Psoas muscle (tissue), 7 donors: ENCODE measurements at regions not wholly inside any gene's neighbourhood (a gene's known extent, or its start where the extent isn't known, plus 50 kb on each side); places are given as distances from the start of the nearest gene placed in this dataset.

Source experiments
- ATAC-seq, 4 donors: fragments of 200-7000 bp; cut with Tn5 transposase; one replicate each; pipeline ENCODE4 v1.9.1; 2020; ENCODE audit warnings: moderate library complexity in 3 of 4, mild to moderate bottlenecking in 2 of 4
- DNase-seq, 2 donors: peaks; one replicate each; pipeline ENCODE4 v3.0.0-alpha.2; 2020
- H3K27ac ChIP-seq: fragments of 200-600 bp; one replicate; pipeline ENCODE4 v1.8.0; 2022
- H3K27me3 ChIP-seq, 3 donors: fragments of 200-600 bp in 1 of 3; one replicate each; pipeline versions ENCODE4 v1.6.1 to v1.8.0; 2013 to 2022; ENCODE audit warnings: low read length in 2 of 3, mild to moderate bottlenecking in 2 of 3, moderate library complexity in 1 of 3; ENCODE audit not compliant: insufficient read depth in 3 of 3
- H3K36me3 ChIP-seq, 2 donors: fragments of 200-600 bp in 1 of 2; one replicate each; pipeline versions ENCODE4 v1.6.1 to v1.8.0; 2013 to 2022; ENCODE audit warnings: low read depth in 1 of 2, mild to moderate bottlenecking in 1 of 2, moderate library complexity in 1 of 2; ENCODE audit not compliant: insufficient read depth in 1 of 2
- H3K4me1 ChIP-seq: fragments of 200-600 bp; one replicate; pipeline ENCODE4 v1.8.0; 2022
- H3K4me3 ChIP-seq: fragments of 200-600 bp; one replicate; pipeline ENCODE4 v1.8.0; 2022; ENCODE audit warnings: mild to moderate bottlenecking
- H3K9me3 ChIP-seq: fragments of 200-600 bp; one replicate; pipeline ENCODE4 v1.8.0; 2022
- CTCF ChIP-seq: fragments of 200-600 bp; IDR thresholded peaks from one replicate; pipeline ENCODE4 v1.8.0; 2022; ENCODE audit warnings: antibody characterized with exemption
- WGBS, 3 donors: extraction: QIAGEN DNeasy Blood & Tissue Kit; methylation state at CpG; one replicate each; pipeline versions ENCODE4 v1.1.6 to v1.1.7; 2013; 5-methylcytosine and 5-hydroxymethylcytosine counted together
- intact Hi-C, 2 donors: fragments of 100-400 bp; cut with DNase I; formaldehyde crosslinking; loops; one replicate each; pipeline versions ENCODE4 v1.11.0 to v1.14.2; 2022
- donor health status: healthy with polysubstance abuse.
- donor health status: DM: no; HTN: no; CAD: no; lungs with moderate emphysema.
- donor health status: Bipolar disorder and iron deficiency.
- donor health status: healthy.
- donor health status: DM: yes; HTN: yes; CAD: no.
- donor health status: DM: no; HTN: no; CAD: no.
- donor health status: DM: yes; HTN: yes; CAD: no.

- Histone ChIP-seq H3K4me3 (no peak overlapping the region), H3K27me3 (no peaks in the 10 kb centered on the region), H3K36me3 (no peaks in the 10 kb centered on the region), H3K9me3 (peaks cover 19% of the 10 kb centered on the region), H3K4me1 (no peaks in the 10 kb centered on the region), H3K27ac (no peak overlapping the region)
- no peak for ATAC-seq
- no peak for DNase-seq
- intact Hi-C loops, result no loop called here
- WGBS, 3 donors, result 47 to 80% (median 54%) methylated on average over 4 of the region's 4 CpGs
- TF ChIP-seq CTCF, result no peak
These were observed 53.3 kb downstream of the BLID start for GRCh38 chr11:122062763-122063162.

- intact Hi-C loops, result no loop called here
- no peak overlapping the region for H3K27ac ChIP-seq
- no peaks in the 10 kb centered on the region for H3K4me1 ChIP-seq
- no peak for TF ChIP-seq CTCF
- no peaks in the 10 kb centered on the region for H3K36me3 ChIP-seq
- H3K9me3 ChIP-seq, result peaks cover 19% of the 10 kb centered on the region
- no peaks in the 10 kb centered on the region for H3K27me3 ChIP-seq
- no peak overlapping the region for H3K4me3 ChIP-seq
- no peak for DNase-seq
- no peak for ATAC-seq
These were observed 56.5 kb downstream of the BLID start for GRCh38 chr11:122059565-122059964.

GRCh38 chr11:122050021-122050690 lies 65.9 kb downstream of the BLID start:
- no peak for ATAC-seq
- no peak overlapping the region for H3K4me3 ChIP-seq
- H3K27ac ChIP-seq, result no peak overlapping the region
- peaks cover 4% of the 10 kb centered on the region for H3K9me3 ChIP-seq
- 84 to 91% (median 84%) methylated on average over 2 of the region's 2 CpGs for WGBS, 3 donors
- H3K36me3 ChIP-seq, result no peaks in the 10 kb centered on the region
- no peak for TF ChIP-seq CTCF
- no peaks in the 10 kb centered on the region for H3K27me3 ChIP-seq
- no peak for DNase-seq
- no peaks in the 10 kb centered on the region for H3K4me1 ChIP-seq
- intact Hi-C loops, result no loop called here

- WGBS, 3 donors, result 82 to 84% (median 83%) methylated on average over 3 of the region's 3 CpGs
- Histone ChIP-seq H3K4me3 (no peak overlapping the region), H3K27ac (no peak overlapping the region), H3K27me3 (no peaks in the 10 kb centered on the region), H3K4me1 (no peaks in the 10 kb centered on the region), H3K36me3 (no peaks in the 10 kb centered on the region), H3K9me3 (peaks cover 4% of the 10 kb centered on the region)
- intact Hi-C loops, result no loop called here
- no peak for DNase-seq
- ATAC-seq, result no peak
- no peak for TF ChIP-seq CTCF
These were observed 67.6 kb downstream of the BLID start for GRCh38 chr11:122048401-122048800.

GRCh38 chr11:122046846-122047245 lies 69.2 kb downstream of the BLID start:
- TF ChIP-seq CTCF, result no peak

More at GRCh38 chr11:122046846-122047245, 69.2 kb downstream of the BLID start:
- H3K4me3 ChIP-seq, result no peak overlapping the region
- DNase-seq, result no peak
- H3K4me1 ChIP-seq, result no peaks in the 10 kb centered on the region
- H3K36me3 ChIP-seq, result no peaks in the 10 kb centered on the region
- no peaks in the 10 kb centered on the region for H3K9me3 ChIP-seq
- H3K27me3 ChIP-seq, result no peaks in the 10 kb centered on the region
- no peak overlapping the region for H3K27ac ChIP-seq
- intact Hi-C loops, result no loop called here
- ATAC-seq, result peak in 1 of 4 donors; percentile 12
- WGBS, 3 donors, result 18 to 34% (median 30%) methylated on average over 6 of the region's 6 CpGs
